GM19240 (cell line): ENCODE measurements at regions not wholly inside any gene's neighbourhood (a gene's known extent, or its start where the extent isn't known, plus 50 kb on each side); places are given as distances from the start of the nearest gene placed in this dataset.

Experiments used
- DNase-seq: peaks from one replicate; pipeline ENCODE4 v3.0.0; 2011; ENCODE audit warnings: low spot score; ENCODE audit not compliant: insufficient read length

DNA sequence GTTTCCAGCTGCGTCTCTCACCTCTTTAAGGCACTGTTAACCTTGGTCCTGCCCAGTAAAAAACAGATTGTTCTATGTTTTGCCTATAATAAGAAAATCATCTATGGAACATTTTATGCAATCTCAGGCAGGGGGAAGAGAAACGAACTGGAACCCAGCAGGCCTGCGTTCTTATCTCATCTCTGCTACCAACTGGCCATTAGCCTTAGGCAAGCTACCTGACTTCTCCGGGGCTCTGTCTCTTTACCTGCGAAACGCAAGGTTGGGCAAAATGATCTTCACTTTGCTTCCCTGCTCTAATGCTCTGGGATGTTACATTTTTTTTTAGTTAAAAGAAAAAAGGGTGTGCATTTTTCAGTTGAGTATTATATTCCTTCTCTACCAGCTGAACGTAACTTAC lies 70.5 kb upstream of the WIPF1 start:
- no peak for DNase-seq

DNA sequence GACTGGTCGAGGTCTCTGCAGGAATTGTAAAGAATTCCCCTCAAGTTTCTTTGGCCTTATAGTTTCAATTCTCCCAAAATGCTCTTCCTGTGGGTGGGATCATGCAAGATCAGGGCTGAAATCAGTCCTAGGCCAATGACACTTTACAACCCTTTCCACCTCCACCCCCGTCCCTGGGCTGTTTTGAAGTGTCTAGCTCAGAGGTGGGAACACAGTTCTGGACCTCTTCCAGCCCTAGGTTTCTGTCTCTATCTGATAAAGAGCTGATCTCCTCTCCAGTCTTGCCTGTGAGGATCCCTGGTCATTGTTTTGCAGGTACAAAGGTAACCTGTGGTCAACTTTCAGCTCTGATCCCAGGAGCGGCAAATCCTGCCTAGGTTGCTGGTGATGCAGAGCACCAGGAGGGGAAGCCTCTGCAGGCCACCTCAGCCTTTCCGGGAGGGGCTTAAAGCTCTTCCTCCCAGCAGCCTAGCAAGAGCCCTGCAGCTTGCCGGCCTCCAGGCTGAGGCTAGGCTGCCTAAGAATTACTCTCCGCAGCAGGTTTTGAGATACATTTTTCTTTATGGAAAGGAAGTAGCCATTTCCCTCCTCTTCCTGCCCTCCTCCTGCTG lies 69.8 kb upstream of the WIPF1 start:
- DNase-seq, result no peak

DNA sequence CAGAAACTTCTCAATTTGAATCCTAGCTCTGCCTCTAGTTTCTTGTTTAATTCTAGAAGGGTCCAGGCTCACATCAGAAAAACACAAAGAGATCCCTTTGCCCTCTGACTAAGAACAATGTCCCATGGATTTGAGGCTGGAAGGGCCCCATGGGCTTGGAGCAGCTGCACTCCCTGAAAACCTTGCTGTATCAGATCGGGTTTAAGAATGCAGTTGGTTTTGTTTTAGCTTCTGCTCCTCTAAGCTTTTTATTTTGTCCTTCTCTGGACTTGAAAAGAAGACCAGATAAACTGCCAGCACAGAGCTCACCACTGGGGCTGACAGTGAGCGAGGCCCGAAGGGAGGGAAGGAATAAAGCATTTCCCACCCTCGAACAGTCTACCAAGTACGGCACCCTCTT lies 69.2 kb upstream of the WIPF1 start:
- DNase-seq, result no peak

DNA sequence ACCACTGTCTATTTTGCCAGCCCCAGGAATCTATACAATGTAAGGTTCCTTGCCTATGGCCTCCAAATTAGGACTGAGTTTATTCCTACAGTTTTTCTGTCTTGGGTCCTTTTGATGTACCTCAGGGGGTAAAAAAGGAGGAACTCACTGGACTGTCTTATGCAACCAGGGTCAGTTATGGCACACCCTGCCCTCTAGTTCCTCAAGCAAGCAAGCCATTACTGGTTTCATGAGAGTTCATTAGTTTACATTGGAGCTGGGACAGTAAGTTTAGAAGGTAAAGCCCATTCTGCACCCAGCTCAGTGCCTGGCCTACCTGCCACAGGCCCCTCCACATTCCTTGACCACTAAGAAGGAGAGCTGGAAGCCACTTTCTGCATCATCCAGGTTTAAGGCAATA lies 68.7 kb upstream of the WIPF1 start:
- no peak for DNase-seq

DNA sequence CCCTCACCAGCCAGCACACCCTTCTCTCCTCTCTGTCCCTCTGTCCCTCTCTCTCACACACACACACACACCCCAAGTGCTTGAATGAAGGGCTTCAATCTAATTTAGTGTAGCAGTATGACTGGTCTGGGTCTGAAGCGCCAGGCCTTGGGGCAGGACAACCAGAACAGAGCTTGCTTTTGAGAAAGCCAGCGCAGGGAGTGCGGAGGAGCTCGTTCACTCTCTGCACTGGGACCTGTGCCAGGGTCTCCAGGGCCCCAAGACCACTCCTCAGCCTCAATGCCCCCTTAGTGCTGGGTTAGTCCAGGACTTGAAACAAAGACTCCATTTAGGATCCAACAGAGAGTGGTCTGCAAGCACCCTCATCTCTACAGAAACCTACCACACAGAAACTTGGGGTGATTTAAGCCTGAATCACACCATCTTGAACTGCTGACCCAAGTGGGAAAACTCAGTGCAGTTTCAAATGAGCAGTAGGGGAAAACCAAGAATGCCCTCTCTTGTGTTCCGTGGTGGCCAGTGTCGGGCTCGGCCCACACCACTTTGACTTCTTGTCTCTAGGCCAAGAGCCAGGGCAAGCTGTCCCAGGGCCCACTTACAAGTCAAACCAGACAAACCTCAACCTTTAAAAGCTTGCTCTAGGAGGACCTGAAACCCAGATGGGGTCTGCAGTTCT lies 66.6 kb upstream of the WIPF1 start:
- DNase-seq, result no peak

DNA sequence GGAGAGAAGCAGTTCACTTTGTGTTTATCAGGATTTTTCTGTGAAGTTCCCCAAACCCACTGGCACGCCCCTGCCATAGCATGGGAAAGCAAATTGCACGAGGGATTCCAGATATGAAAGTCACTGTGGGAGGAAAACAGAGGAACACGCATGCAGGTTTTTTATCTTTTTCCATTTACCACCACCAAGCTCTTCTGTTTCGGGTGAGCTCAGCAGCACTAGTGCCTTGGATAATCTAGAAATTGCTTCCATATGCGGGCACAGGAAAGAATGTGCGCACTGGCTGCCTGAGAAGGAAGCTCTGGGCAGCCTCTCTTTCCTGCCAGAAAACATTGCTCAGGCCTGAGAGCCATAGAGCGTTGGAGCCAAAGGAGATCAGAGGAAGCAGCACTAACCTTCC lies 65.9 kb upstream of the WIPF1 start:
- DNase-seq, result no peak

DNA sequence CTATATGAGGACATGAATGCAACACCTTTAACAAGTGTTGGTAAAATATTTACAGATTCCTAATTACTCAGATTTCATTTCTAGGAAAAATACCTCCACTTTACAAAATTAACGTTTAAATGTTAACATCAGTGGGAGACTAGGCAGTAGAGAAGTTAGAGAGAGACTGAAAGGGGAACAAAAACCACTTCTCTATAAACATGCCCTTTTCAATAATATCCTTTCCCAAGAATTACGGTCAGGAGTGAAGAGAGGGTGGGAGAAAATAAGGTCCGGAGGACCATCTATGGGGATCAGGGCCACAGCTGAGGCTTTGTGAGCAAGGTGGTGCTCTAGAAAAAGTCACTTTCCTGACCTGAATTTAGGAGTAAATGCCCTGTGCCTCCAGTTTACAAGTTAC lies 65.3 kb upstream of the WIPF1 start:
- DNase-seq, result no peak

DNA sequence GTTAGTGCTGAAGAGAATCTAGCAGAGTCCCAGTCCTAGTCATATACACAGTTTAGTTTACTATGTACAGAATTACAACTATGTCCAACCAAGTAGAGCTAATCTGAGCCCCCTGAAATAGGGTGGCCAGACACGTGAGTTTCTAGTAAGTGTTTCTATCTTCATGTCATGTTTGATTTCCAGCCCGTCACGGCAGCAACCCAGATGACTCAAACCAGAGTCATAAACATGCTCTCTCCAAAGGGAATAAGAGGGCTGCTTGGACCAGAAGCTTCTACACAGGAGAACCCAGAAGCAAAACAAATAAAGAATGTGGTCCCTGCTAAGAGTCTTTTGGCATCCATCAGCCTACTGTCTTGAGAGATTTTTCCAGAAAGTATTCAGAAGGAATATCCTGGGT lies 64.9 kb upstream of the WIPF1 start:
- DNase-seq, result no peak

DNA sequence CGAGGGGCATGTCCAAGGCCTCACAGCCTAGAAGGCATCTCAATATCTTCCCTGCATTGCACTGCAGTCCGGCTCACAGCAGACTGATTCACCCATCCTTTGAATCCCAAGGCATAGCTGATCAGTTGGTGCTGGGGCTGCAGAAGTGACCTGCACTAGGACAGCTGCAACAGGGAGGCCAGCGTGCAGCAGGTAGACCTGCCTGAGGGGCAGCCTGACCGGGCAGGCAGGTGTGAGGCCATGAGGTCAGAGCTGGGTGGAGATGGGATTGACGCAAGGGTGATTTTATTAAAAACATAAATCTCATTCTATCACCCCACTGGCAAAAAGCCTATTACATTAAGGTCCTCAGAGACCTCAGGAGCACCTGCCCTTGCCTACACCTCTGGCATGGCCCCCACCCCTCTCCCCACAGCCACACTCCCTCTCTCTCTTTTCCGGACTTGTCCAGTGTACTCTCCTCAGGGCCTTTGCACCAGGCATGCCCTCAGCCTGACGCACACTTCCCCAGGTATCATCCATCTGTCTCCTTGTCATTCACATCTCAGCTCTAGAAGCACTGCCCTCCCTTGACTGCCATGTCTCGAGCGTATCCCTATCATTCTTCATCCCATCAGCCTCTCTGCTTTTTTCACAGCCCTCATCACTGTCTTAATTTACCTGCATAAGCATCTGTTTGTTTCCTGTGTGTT lies 63.5 kb upstream of the WIPF1 start:
- DNase-seq, result no peak

DNA sequence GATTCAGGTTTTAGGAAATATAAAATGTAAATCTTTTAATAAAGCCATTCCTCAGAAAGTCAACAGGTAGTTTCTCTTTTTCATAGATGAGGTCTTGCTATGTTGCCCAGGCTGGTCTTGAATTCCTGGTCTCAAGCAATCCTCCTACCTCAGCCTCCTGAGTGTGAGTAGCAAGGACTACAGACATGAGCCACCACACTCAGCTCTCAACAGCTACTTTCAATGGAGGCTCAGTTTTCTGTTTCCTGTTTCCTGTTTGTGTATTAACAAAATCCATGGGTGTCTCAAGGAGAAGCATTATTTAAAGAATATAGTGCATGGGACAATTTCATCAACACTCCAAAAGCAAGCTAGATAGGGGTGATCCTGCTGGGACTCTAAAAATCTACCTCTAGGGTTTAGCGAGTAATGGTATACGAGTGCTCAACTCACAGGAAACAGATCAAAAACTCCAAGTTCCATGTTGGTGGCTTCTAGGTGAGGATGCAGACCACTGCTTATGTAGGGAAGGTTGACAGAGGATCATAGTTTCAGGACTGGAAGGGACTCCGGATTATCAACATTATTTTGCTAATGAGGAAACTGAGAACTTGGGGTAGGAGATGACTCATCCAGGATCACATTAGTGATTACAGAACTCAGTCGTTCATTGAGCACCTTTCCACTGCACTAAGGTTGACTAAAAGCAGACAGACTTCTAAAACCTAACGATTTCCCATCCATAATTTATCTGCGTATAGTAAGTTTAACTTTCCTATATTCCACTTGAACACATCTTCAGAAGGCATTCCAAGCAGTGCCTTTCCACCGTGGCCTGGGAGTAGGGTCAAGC lies 61.7 kb upstream of the WIPF1 start:
- DNase-seq, result no peak

DNA sequence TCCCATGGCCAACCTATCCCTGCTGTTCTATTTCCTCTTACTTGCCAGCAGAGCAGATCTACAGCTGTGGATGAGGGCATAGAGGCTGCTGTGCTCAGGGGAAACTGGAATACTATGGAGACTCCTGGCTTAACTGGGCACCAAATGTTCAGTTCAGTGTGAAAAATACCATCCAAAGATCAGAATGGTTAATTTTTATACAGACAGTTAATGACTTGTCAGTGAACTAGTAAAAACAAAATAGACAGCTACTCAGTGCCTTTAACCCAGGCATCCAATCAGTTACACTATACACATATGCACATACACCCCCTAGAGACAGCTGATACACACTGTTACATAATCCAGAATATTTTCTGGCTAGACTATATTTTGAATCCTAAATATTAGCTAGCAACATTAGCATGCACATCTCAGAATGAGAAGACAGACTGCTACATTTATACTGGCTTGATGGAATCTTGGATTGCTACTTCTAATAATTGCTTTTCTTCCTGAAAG lies 59.1 kb upstream of the WIPF1 start:
- DNase-seq, result no peak

DNA sequence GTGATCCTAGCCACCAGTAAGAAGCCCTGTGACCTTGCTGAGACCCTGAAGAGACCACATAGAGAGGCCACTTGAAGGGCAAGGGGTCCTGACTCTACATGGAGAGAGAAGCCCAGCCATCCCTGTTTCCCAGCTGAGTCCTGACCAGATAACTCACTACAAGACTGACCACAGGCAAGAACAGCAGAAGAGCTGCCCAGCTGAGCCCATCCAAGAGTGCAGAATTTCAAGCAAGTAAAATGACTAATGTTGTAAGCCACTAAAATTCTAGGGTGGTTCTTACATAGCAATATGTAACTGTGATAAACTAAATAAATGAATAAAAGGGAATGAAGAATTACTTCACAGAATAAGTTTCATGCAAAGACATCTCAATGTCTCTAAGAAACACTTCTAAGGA lies 58.4 kb upstream of the WIPF1 start:
- DNase-seq, result no peak

DNA sequence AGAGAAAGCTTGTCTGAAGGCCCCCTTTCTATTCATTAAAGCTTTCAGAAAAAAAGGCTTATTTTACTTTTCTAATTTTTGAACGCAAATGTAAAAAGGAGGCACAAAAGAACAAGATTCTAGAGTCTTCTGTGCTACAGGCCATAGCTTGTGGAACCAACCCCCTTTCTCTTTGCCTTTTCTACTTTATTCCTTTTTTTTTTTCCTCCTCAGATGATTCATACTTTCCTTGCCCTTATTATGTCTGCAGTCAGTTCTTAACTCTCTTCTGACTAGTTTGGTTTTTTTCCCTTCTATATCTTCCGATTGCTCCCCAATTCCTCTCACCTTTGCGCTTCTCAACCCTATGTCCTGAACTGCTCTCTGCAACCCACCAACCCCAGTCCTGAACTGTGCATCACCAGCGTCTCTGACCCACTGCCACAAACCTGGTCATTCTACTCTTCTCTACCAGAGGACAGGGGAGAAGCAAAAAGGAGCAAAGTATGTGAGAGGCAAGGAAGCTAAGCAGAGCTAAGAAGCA lies 56.9 kb upstream of the WIPF1 start:
- no peak for DNase-seq

DNA sequence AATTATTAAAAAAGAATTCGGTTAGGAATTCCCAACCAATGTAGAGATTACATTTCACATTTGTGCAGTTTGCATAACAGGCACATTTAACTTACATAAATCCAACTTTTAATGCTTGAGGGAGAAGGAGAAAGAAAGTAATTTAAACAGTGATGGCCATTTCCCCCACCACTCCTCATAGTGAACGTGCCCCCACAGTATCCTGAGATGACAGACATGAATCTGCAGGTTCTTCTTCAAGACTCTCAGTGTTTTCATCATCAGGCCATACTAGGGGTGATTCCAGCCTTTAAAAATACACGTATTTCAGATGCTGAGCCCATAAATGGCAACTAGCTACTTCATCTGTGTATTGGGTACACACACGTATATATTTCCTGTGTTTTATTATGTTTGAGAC lies 51.3 kb upstream of the WIPF1 start:
- DNase-seq, result no peak
